GM10266 (cell line): ENCODE measurements at regions not wholly inside any gene's neighbourhood (a gene's known extent, or its start where the extent isn't known, plus 50 kb on each side); places are given as distances from the start of the nearest gene placed in this dataset.

ENCODE experiments used
- DNase-seq: peaks from one replicate; pipeline ENCODE4 v3.0.0; 2012; ENCODE audit errors: extremely low spot score
- TF ChIP-seq, protein P1 (sequence below): IDR thresholded peaks from 2 replicates; pipeline ENCODE4 v1.5.1; 2012; ENCODE audit warnings: mild to moderate bottlenecking, low read depth; ENCODE audit not compliant: control insufficient read depth, insufficient read depth; ENCODE audit errors: missing control alignments

DNA sequence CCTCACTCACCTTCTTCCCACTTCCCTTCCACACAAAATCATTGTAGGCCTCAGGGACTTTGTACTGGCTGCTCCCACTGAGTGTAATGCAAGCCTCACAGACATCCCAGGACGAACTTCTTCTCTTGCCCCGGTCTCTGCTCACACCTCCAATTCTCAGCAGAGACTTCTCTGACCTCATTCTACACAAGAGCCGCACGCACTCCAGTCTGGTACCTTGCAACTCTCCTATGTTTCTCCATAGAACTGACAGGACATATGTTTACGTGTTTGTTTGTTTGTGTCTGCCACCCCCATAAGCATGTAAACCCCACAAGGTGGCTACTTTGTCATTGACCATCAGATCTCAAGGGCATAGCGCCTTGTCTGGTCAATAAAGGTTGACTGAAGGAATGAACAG, 350.8 kb downstream of the AJAP1 start:
- TF ChIP-seq, protein P1, sequence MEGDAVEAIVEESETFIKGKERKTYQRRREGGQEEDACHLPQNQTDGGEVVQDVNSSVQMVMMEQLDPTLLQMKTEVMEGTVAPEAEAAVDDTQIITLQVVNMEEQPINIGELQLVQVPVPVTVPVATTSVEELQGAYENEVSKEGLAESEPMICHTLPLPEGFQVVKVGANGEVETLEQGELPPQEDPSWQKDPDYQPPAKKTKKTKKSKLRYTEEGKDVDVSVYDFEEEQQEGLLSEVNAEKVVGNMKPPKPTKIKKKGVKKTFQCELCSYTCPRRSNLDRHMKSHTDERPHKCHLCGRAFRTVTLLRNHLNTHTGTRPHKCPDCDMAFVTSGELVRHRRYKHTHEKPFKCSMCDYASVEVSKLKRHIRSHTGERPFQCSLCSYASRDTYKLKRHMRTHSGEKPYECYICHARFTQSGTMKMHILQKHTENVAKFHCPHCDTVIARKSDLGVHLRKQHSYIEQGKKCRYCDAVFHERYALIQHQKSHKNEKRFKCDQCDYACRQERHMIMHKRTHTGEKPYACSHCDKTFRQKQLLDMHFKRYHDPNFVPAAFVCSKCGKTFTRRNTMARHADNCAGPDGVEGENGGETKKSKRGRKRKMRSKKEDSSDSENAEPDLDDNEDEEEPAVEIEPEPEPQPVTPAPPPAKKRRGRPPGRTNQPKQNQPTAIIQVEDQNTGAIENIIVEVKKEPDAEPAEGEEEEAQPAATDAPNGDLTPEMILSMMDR = no peak

GRCh38 chr1:5002676-5003075, 348.3 kb downstream of the AJAP1 start:
- DNase-seq = no peak
- TF ChIP-seq, protein P1 = no peak

More for the DNA sequence above, 350.8 kb downstream of the AJAP1 start:
- DNase-seq = no peak

- no peak for DNase-seq
- TF ChIP-seq, protein P1 = no peak
Observed at GRCh38 chr1:5001466-5001865, 347.1 kb downstream of the AJAP1 start.

- TF ChIP-seq, protein P1 = no peak
- no peak for DNase-seq
Observed at GRCh38 chr1:4986306-4986705, 331.9 kb downstream of the AJAP1 start.

DNA sequence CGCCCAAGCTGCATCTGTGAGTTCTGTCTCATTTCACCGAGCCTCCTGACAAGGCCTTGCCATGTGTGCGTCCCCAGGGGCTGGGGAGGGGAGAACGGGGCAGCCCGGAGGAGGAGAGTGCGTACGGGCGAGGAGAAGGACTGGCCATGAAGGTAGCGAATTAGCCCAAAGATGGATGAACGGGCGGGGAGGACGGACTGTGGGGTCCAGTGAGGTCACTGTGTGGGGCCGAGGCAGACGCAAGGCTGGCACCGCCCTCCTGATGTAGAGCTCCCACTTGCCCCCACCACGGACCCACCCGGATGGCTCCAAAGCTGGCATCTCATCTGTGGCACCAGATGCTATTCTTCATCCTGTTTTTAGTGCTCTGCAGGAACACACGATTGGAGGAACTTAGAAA, 330.4 kb downstream of the AJAP1 start:
- TF ChIP-seq, protein P1 = no peak

GRCh38 chr1:4980211-4980610, 325.8 kb downstream of the AJAP1 start:
- DNase-seq = no peak

More for the DNA sequence above, 330.4 kb downstream of the AJAP1 start:
- no peak for DNase-seq

GRCh38 chr1:4978660-4979390, 324.4 kb downstream of the AJAP1 start:
- no peak for DNase-seq
- TF ChIP-seq, protein P1 = no peak

More at GRCh38 chr1:4980211-4980610, 325.8 kb downstream of the AJAP1 start:
- TF ChIP-seq, protein P1 = no peak
